Panc1 (cell line): ENCODE measurements at regions not wholly inside any gene's neighbourhood (a gene's known extent, or its start where the extent isn't known, plus 50 kb on each side); places are given as distances from the start of the nearest gene placed in this dataset.
A peak's percentile ranks its signal among the peaks of the same experiment; 100 is the strongest.

ENCODE experiments used
- ATAC-seq: fragments of 200-7000 bp; cut with Tn5 transposase; 2 replicates; pipeline ENCODE4 v1.9.1; 2020; ENCODE audit warnings: mild to moderate bottlenecking, moderate library complexity
- BruUV-seq: library from RNA; stranded (reverse); fragments of 400-500 nt; replicated peaks from 2 replicates; lab custom pipeline; 2021; lab: Mats Ljungman, UMichigan
- CTCF ChIA-PET: fragments of 300-600 bp; sonication (Branson Sonifier 250); formaldehyde crosslinking; loops from one replicate; lab custom pipeline; 2022; ENCODE audit warnings: antibody characterized with exemption; lab: Charles Lee
- POLR2A ChIA-PET: fragments of 300-600 bp; sonication (Branson Sonifier 250); formaldehyde crosslinking; loops from one replicate; lab custom pipeline; 2022; ENCODE audit warnings: antibody characterized with exemption; lab: Charles Lee
- DNase-seq: peaks from one replicate; pipeline ENCODE4 v3.0.0-alpha.2; 2010; ENCODE audit warnings: low read depth, low spot score
- H3K27ac ChIP-seq: 2 replicates; pipeline ENCODE4 v1.5.1; 2011; ENCODE audit warnings: mild to moderate bottlenecking, low read length, inconsistent platforms
- H3K27me3 ChIP-seq: fragments of 200-500 bp; sonication (Bioruptor generic); 2 replicates; pipeline ENCODE4 v1.6.0; 2014; ENCODE audit warnings: low read length, inconsistent platforms; ENCODE audit not compliant: control insufficient read depth, insufficient read depth
- H3K36me3 ChIP-seq: fragments of 200-500 bp; sonication (Bioruptor generic); 2 replicates; pipeline ENCODE4 v1.5.1; 2014; ENCODE audit warnings: inconsistent platforms, mild to moderate bottlenecking, low read length, moderate library complexity; ENCODE audit not compliant: control insufficient read depth, insufficient read depth
- H3K4me1 ChIP-seq: 2 replicates; pipeline ENCODE4 v1.5.1; 2011; ENCODE audit warnings: inconsistent platforms, mild to moderate bottlenecking, low read length, moderate library complexity; ENCODE audit not compliant: control insufficient read depth, insufficient read depth
- H3K4me3 ChIP-seq, 2 experiments: 2 replicates each; pipeline ENCODE4 v1.5.1; 2011 to 2012; ENCODE audit warnings: low read depth in 2 of 2, low read length in 2 of 2, mild to moderate bottlenecking in 2 of 2, inconsistent platforms in 1 of 2, moderate library complexity in 1 of 2
- H3K9me3 ChIP-seq: fragments of 200-500 bp; sonication (Bioruptor generic); 2 replicates; pipeline ENCODE4 v1.5.1; 2014; ENCODE audit warnings: low read depth, mild to moderate bottlenecking, inconsistent platforms, low read length, moderate library complexity; ENCODE audit not compliant: control insufficient read depth, insufficient read depth
- CTCF ChIP-seq: fragments of 450-650 bp; IDR thresholded peaks from 2 replicates; pipeline ENCODE4 v1.5.1; 2017; ENCODE audit warnings: mild to moderate bottlenecking
- POLR2AphosphoS5 ChIP-seq: IDR thresholded peaks from 2 replicates; pipeline ENCODE4 v1.6.1; 2012; ENCODE audit warnings: mild to moderate bottlenecking, low read depth, low read length, moderate library complexity
- REST ChIP-seq, 2 experiments: IDR thresholded peaks; 2 replicates each; pipeline ENCODE4 v1.6.1; 2011 to 2012; ENCODE audit warnings: low read depth in 2 of 2, control low read depth in 1 of 2, low read length in 1 of 2, mild to moderate bottlenecking in 1 of 2, moderate library complexity in 1 of 2; ENCODE audit not compliant: insufficient read depth in 1 of 2
- SIN3A ChIP-seq: IDR thresholded peaks from 2 replicates; pipeline ENCODE4 v1.6.1; 2012; ENCODE audit warnings: low read depth, mild to moderate bottlenecking, low read length, moderate library complexity, borderline replicate concordance; ENCODE audit not compliant: insufficient read depth
- TCF7L2 ChIP-seq: IDR thresholded peaks from 2 replicates; pipeline ENCODE4 v1.6.1; 2011; ENCODE audit warnings: mild to moderate bottlenecking, low read depth, low read length, inconsistent platforms
- in situ Hi-C: cut with HindIII; loops from 2 replicates; pipeline ENCODE4 v1.10.0; 2016; ENCODE audit warnings: low sequenced_read_pairs, low pct_unique_long_range_greater_than_20kb
- intact Hi-C: fragments of 100-400 bp; cut with micrococcal nuclease; formaldehyde crosslinking; loops from one replicate; pipeline ENCODE4 v1.10.0; 2022; ENCODE audit not compliant: unreplicated experiment

DNA sequence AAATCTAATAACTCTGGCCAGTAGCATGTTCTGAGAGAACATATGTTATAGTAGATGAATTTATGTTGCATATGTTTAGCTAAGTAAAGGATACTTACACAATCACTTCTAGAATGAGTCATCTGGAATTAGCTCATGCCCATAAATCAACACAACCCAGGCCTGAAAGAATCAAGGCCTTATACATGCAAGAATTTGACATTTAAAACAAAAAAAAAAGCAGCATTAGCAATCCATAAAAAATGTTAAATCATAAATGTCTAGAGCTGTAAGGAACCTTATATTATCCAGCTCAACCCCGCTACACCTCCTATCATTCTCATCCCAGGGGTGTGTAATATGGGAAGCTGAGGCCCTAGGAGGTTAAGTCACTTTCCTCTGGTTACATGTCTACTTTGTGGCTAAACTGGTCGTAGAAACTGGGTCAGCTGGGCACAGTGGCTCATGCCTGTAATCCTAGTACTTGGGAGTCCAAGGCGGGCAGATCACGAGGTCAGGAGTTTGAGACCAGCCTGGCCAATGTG is 105.2 kb upstream of the CARMIL1 start:
- peak; percentile 50 for DNase-seq
- intact Hi-C loops = no loop called here

GRCh38 chr6:25174678-25175077 is 104.5 kb upstream of the CARMIL1 start:
- TF ChIP-seq CTCF = no peak
- no peak for TF ChIP-seq POLR2AphosphoS5
- no peak for TF ChIP-seq REST (IDR thresholded peaks at IDR 0.05; ENCODE audit: insufficient read depth in 1 of 2, low read depth in 2 of 2, low read length in 1 of 2)
- TF ChIP-seq TCF7L2 = no peak
- TF ChIP-seq SIN3A = no peak
- H3K36me3 ChIP-seq = no peaks in the 10 kb centered on the region
- 0 out of 2 replicates have a peak, but pooled peaks cover 2% of the 10 kb centered on the region for H3K27me3 ChIP-seq
- no peak overlapping the region for H3K27ac ChIP-seq
- no peak for DNase-seq
- POLR2A ChIA-PET = no interaction called here
- in situ Hi-C loops = no loop called here
- no peaks in the 10 kb centered on the region for H3K9me3 ChIP-seq
- intact Hi-C loops = no loop called here
- no peak overlapping the region for H3K4me3 ChIP-seq
- no peak for ATAC-seq
- no peaks in the 10 kb centered on the region for H3K4me1 ChIP-seq
- CTCF ChIA-PET = no interaction called here
- BruUV-seq = no TSS peak

More for the DNA sequence above, 105.2 kb upstream of the CARMIL1 start:
- H3K4me1 ChIP-seq = no peaks in the 10 kb centered on the region
- POLR2A ChIA-PET = no interaction called here
- no peak for ATAC-seq
- H3K9me3 ChIP-seq = no peaks in the 10 kb centered on the region
- BruUV-seq = no TSS peak
- H3K27me3 ChIP-seq = 0 out of 2 replicates have a peak, but pooled peaks cover 2% of the 10 kb centered on the region
- H3K4me3 ChIP-seq = no peak overlapping the region
- H3K27ac ChIP-seq = no peak overlapping the region
- no peaks in the 10 kb centered on the region for H3K36me3 ChIP-seq
- TF ChIP-seq POLR2AphosphoS5 = no peak
- no peak for TF ChIP-seq CTCF
- in situ Hi-C loops = no loop called here
- CTCF ChIA-PET = no interaction called here
